ENCODE measurements at regions not wholly inside any gene's neighbourhood (a gene's known extent, or its start where the extent isn't known, plus 50 kb on each side); places are given as distances from the start of the nearest gene placed in this dataset.

- BruUV-seq (replicated peaks), result no TSS peak
- POLR2A ChIA-PET (ENCODE audit: unreplicated experiment), result no interaction called here
Measured at GRCh38 chr6:67898875-67899274, 736.2 kb upstream of the ADGRB3 start.

GRCh38 chr6:67897998-67898607 lies 737.0 kb upstream of the ADGRB3 start:
- Histone ChIP-seq H3K27me3 (ENCODE audit: insufficient read depth, low read depth) (no peaks in the 10 kb centered on the region), H3K4me3 (no peak overlapping the region), H3K9me2 (ENCODE audit: insufficient read depth) (no peaks in the 10 kb centered on the region), H3K9me3 (ENCODE audit: insufficient read depth, low read depth) (no peaks in the 10 kb centered on the region), H3K79me2 (ENCODE audit: low read depth) (no peaks in the 10 kb centered on the region), H3F3A (ENCODE audit: insufficient read depth, low read depth) (no peaks in the 10 kb centered on the region), H3K36me3 (ENCODE audit: low read depth) (no peaks in the 10 kb centered on the region), H4K20me1 (ENCODE audit: insufficient read depth) (no peaks in the 10 kb centered on the region), H3K4me1 (replicated peaks; ENCODE audit: insufficient read depth) (no peaks in the 10 kb centered on the region), H2AFZ (no peak overlapping the region), H3K27ac (no peak overlapping the region), H3K4me2 (no peak overlapping the region)
- no peak for TF ChIP-seq EZH2 (IDR thresholded peaks at IDR 0.05; ENCODE audit: low read depth)
- TF ChIP-seq CTCF (conservative IDR thresholded peaks at IDR 0.05), result no peak
- no peak for DNase-seq
- POLR2A ChIA-PET (ENCODE audit: unreplicated experiment), result no interaction called here
- CTCF ChIA-PET, result no interaction called here
- no TSS peak for BruUV-seq (replicated peaks)
- intact Hi-C loops (cut with micrococcal nuclease; ENCODE audit: unreplicated experiment), result no loop called here

More at GRCh38 chr6:67898875-67899274, 736.2 kb upstream of the ADGRB3 start:
- no peak overlapping the region for H3K4me2 ChIP-seq
- intact Hi-C loops (cut with micrococcal nuclease; ENCODE audit: unreplicated experiment), result no loop called here
- H2AFZ ChIP-seq, result no peak overlapping the region
- no peaks in the 10 kb centered on the region for H3K9me2 ChIP-seq (ENCODE audit: insufficient read depth)
- TF ChIP-seq CTCF (conservative IDR thresholded peaks at IDR 0.05) (no peak), EZH2 (IDR thresholded peaks at IDR 0.05; ENCODE audit: low read depth) (no peak)
- no peaks in the 10 kb centered on the region for H3F3A ChIP-seq (ENCODE audit: insufficient read depth, low read depth)
- H3K4me1 ChIP-seq (replicated peaks; ENCODE audit: insufficient read depth), result no peaks in the 10 kb centered on the region
- no peaks in the 10 kb centered on the region for H3K36me3 ChIP-seq (ENCODE audit: low read depth)
- no peaks in the 10 kb centered on the region for H3K9me3 ChIP-seq (ENCODE audit: insufficient read depth, low read depth)
- no peaks in the 10 kb centered on the region for H3K79me2 ChIP-seq (ENCODE audit: low read depth)
- H3K27ac ChIP-seq, result no peak overlapping the region
- CTCF ChIA-PET, result no interaction called here
- H3K4me3 ChIP-seq, result no peak overlapping the region
- no peaks in the 10 kb centered on the region for H4K20me1 ChIP-seq (ENCODE audit: insufficient read depth)
- no peaks in the 10 kb centered on the region for H3K27me3 ChIP-seq (ENCODE audit: insufficient read depth, low read depth)
- no peak for DNase-seq

- H3K9me3 ChIP-seq (ENCODE audit: insufficient read depth, low read depth), result no peaks in the 10 kb centered on the region
- no TSS peak for BruUV-seq (replicated peaks)
- no peaks in the 10 kb centered on the region for H3K36me3 ChIP-seq (ENCODE audit: low read depth)
- no peak for DNase-seq
- TF ChIP-seq CTCF (conservative IDR thresholded peaks at IDR 0.05) (no peak), EZH2 (IDR thresholded peaks at IDR 0.05; ENCODE audit: low read depth) (no peak)
- no peak overlapping the region for H3K4me3 ChIP-seq
- H4K20me1 ChIP-seq (ENCODE audit: insufficient read depth), result no peaks in the 10 kb centered on the region
- no peak overlapping the region for H3K4me2 ChIP-seq
- no peaks in the 10 kb centered on the region for H3F3A ChIP-seq (ENCODE audit: insufficient read depth, low read depth)
- ChIA-PET POLR2A (ENCODE audit: unreplicated experiment) (interaction anchor here (0.6 kb wide), 1 partner anchor 303 kb away, joined by 3 read pairs; no protein-coding TSS in a partner anchor), CTCF (no interaction called here)
- intact Hi-C loops (cut with micrococcal nuclease; ENCODE audit: unreplicated experiment), result no loop called here
- no peaks in the 10 kb centered on the region for H3K27me3 ChIP-seq (ENCODE audit: insufficient read depth, low read depth)
- H3K9me2 ChIP-seq (ENCODE audit: insufficient read depth), result no peaks in the 10 kb centered on the region
- H2AFZ ChIP-seq, result no peak overlapping the region
- H3K27ac ChIP-seq, result no peak overlapping the region
- no peaks in the 10 kb centered on the region for H3K4me1 ChIP-seq (replicated peaks; ENCODE audit: insufficient read depth)
- H3K79me2 ChIP-seq (ENCODE audit: low read depth), result no peaks in the 10 kb centered on the region
Measured at GRCh38 chr6:67896476-67896875, 738.6 kb upstream of the ADGRB3 start.

All from PC-9 (cell line).